Uterus (tissue), 2 donors: ENCODE measurements at regions not wholly inside any gene's neighbourhood (a gene's known extent, or its start where the extent isn't known, plus 50 kb on each side); places are given as distances from the start of the nearest gene placed in this dataset.

Experiments used
- CTCF ChIP-seq, 4 experiments: fragments of 200-600 bp in 2 of 4; fragments of 450-650 bp in 2 of 4; sonication (generic) in 2 of 4; IDR thresholded peaks; one replicate each; pipeline ENCODE4 v1.5.1; 2016 to 2019; ENCODE audit warnings: antibody characterized with exemption in 4 of 4, mild to moderate bottlenecking in 2 of 4, moderate library complexity in 1 of 4
- POLR2A ChIP-seq, 2 donors: fragments of 450-650 bp; IDR thresholded peaks; one replicate each; pipeline ENCODE4 v1.6.1; 2016; ENCODE audit warnings: antibody characterized with exemption in 2 of 2, mild to moderate bottlenecking in 1 of 2, moderate library complexity in 1 of 2

DNA sequence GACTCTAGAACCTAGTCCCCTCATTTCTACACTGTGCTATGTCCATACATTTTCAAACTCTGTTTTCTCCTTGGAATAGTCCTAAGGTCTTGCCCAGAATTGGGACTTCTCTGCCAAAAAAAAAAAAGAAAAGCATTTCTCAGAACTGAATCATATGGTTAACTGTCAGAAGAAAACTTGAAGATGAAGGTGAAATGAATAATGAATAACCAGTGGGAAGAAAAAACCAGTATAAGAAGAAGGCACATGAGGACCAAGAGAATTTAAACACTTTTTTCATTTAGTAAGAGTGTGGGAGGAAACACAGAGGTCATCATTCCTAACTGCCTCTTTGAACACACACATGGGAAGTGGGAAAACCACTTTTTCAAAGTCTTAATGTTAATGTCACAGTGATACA lies 197.7 kb downstream of the PRELID2 start:
- TF ChIP-seq CTCF (IDR thresholded peaks at IDR 0.05) (no peak), POLR2A (IDR thresholded peaks at IDR 0.05) (no peak)
